ENCODE measurements at regions not wholly inside any gene's neighbourhood (a gene's known extent, or its start where the extent isn't known, plus 50 kb on each side); places are given as distances from the start of the nearest gene placed in this dataset.

- TF ChIP-seq CTCF (IDR thresholded peaks at IDR 0.05 in 2 of 3, conservative IDR thresholded peaks at IDR 0.05 in 1 of 3; ENCODE audit: borderline replicate concordance in 1 of 3, insufficient read depth in 1 of 3, low read depth in 2 of 3, low read length in 2 of 3), result no peak
- TF ChIP-seq EZH2 (IDR thresholded peaks at IDR 0.05), result no peak
- no peak for TF ChIP-seq EZH2phosphoT487 (IDR thresholded peaks at IDR 0.05; ENCODE audit: borderline replicate concordance)
- no peak for TF ChIP-seq CEBPB (IDR thresholded peaks at IDR 0.05; ENCODE audit: low read depth)
- no peak for TF ChIP-seq RAD21 (IDR thresholded peaks at IDR 0.05; ENCODE audit: low read depth)
- no peak for TF ChIP-seq MAX (IDR thresholded peaks at IDR 0.05)
- no peak for TF ChIP-seq POLR2A (IDR thresholded peaks at IDR 0.05; ENCODE audit: borderline replicate concordance, extremely low read depth, insufficient read depth, insufficient read length)
- TF ChIP-seq POLR2AphosphoS5 (IDR thresholded peaks at IDR 0.05; ENCODE audit: low read depth, low read length), result no peak
- TF ChIP-seq SRF (IDR thresholded peaks at IDR 0.05; ENCODE audit: low read depth), result no peak
- TF ChIP-seq REST (IDR thresholded peaks at IDR 0.05; ENCODE audit: low read depth), result no peak
- no peak for TF ChIP-seq ATF3 (IDR thresholded peaks at IDR 0.05)
- TF ChIP-seq ZNF274 (IDR thresholded peaks at IDR 0.05; ENCODE audit: low read depth, low read length), result no peak
- no peak for TF ChIP-seq JUND (IDR thresholded peaks at IDR 0.05)
- no peak for TF ChIP-seq SP1 (IDR thresholded peaks at IDR 0.05; ENCODE audit: low read depth)
Observed at GRCh38 chr2:42953216-42953615, 160.8 kb upstream of the HAAO start.
